LNCaP clone FGC (cell line): ENCODE measurements at regions not wholly inside any gene's neighbourhood (a gene's known extent, or its start where the extent isn't known, plus 50 kb on each side); places are given as distances from the start of the nearest gene placed in this dataset.

Experiments used
- DNase-seq: peaks from one replicate; pipeline ENCODE4 v3.0.0-alpha.2; 2011; ENCODE audit warnings: low read depth
- H3K4me3 ChIP-seq: 2 replicates; pipeline ENCODE4 v1.5.1; 2011; ENCODE audit warnings: mild to moderate bottlenecking, low read depth, low read length, control low read depth
- TF ChIP-seq, protein P1 (sequence below): IDR thresholded peaks from 2 replicates; pipeline ENCODE4 v1.5.1; 2012; ENCODE audit warnings: mild to moderate bottlenecking; ENCODE audit not compliant: control insufficient read depth, insufficient read depth; ENCODE audit errors: extremely low read depth

- DNase-seq: no peak
- TF ChIP-seq, protein P1, sequence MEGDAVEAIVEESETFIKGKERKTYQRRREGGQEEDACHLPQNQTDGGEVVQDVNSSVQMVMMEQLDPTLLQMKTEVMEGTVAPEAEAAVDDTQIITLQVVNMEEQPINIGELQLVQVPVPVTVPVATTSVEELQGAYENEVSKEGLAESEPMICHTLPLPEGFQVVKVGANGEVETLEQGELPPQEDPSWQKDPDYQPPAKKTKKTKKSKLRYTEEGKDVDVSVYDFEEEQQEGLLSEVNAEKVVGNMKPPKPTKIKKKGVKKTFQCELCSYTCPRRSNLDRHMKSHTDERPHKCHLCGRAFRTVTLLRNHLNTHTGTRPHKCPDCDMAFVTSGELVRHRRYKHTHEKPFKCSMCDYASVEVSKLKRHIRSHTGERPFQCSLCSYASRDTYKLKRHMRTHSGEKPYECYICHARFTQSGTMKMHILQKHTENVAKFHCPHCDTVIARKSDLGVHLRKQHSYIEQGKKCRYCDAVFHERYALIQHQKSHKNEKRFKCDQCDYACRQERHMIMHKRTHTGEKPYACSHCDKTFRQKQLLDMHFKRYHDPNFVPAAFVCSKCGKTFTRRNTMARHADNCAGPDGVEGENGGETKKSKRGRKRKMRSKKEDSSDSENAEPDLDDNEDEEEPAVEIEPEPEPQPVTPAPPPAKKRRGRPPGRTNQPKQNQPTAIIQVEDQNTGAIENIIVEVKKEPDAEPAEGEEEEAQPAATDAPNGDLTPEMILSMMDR: no peak
These were observed 296.8 kb upstream of the TPM1 start for GRCh38 chr15:62745621-62746225.

DNA sequence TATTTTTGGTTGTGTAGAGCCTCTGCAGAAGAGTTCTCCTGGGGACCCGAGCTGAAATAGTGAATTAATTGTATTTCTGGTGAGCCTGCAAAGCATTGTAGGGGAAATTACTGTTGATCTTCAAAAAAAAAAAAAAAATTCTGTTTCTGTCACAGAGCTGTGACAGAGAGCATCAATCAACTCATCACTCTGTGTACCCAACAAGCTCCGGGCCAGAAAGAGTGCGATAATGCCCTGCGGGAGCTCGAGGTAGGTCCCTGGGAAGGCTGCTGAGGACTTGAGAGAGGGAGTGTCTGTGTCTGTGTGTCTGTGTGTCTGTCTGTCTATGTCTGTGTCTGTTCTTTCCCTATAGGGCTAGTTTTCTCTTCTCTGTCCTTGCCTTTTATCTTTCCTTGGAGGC, 294.4 kb upstream of the TPM1 start:
- H3K4me3 ChIP-seq: no peak overlapping the region
- TF ChIP-seq, protein P1: no peak
- no peak for DNase-seq

More at GRCh38 chr15:62745621-62746225, 296.8 kb upstream of the TPM1 start:
- H3K4me3 ChIP-seq: no peak overlapping the region

DNA sequence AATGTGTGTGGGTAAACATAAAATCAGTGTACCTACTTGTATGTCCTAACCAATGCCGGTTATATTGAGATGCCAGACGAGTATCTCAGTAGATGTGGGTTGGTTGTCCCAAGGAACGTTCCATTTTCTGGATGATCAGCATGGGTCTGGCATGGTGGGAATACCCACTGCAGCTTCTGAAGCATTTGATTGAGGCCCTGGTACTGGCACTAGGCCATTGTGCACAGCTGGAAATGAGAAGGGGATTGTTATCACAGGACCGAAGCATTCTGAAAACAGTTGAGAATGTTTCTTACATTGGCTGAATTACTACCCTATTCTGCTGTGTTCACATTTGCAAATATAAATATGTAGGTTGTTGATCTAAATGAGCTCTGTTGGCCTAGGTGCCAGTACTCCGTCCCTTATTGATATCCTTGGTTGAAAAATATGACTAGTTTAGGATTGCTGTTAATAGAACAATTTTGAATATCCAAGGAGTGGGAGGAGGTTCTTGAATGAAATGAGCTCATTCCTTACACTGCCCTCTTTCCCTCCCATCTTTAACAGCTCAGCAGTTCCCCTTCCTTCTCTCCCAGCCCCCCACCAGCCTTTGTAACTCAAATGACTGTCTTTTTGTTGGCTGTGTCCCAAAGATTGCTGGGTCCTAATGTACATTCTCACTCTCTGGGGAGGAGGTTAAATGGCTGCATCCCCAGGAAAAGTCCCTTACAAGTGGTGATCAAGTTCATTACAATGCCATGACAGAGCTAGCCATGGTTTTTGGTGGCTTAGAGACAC, 293.3 kb upstream of the TPM1 start:
- no peak for DNase-seq
- H3K4me3 ChIP-seq: no peak overlapping the region
- TF ChIP-seq, protein P1: no peak

DNA sequence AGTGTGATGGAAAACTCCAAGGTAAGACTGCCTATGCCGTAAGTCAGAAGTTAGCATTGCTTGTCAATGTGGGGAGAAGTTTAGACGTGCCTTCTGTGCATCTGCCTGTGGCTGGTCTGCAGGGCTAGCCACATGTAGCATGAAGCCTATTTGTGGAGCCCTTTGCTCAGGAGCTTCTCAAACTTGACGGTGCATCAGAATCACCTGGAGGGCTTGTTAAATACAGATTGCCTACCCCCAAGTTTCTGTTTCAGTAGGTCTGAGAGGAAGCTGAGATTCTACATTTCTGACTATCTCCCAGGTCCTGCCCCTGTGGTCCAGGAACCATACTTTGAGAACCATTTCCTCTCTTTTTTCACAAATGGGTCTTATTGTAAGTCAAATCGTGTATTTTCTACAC, 292.1 kb upstream of the TPM1 start:
- TF ChIP-seq, protein P1: no peak
- no peak for DNase-seq
- H3K4me3 ChIP-seq: no peak overlapping the region

DNA sequence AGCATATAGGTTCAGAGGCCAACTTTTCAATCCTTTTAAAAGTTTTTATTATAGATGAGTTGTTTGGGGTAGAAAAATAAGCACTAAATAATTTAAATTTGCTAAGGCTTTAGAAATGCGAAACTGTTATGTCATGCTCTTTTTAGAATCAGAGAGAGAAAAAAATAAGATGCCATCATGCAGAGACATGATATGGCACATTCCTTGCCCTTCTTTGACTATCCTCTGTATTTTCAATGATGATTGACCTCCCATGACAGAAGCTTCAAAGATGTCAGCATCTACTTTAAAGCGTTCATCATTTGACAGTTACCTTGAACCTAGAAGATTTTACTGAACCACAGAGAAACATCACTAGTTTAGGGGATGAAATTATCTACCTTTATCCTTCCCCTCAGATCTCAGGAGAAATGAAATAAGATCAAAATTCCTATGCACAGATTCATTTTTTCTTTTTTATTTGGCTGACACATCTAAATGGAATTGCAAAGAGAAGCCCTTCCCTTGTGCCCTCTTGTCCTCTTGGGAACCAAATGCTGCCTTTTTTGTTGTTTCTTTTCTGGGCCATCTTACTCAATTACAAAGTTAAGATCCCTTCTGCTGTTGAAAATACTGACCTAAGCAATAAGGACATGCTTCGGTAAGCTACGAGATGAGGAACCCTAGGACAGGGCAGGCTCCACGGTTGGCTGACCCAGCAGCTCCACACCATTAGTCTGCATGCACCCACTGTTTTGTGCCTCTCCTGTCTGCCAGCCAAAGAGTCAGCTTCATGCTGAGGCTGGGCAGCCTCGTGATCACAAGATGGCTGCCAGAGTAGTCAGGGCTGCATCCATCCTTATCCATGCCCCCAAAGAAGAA, 289.7 kb upstream of the TPM1 start:
- TF ChIP-seq, protein P1: no peak
- H3K4me3 ChIP-seq: no peak overlapping the region
- no peak for DNase-seq

DNA sequence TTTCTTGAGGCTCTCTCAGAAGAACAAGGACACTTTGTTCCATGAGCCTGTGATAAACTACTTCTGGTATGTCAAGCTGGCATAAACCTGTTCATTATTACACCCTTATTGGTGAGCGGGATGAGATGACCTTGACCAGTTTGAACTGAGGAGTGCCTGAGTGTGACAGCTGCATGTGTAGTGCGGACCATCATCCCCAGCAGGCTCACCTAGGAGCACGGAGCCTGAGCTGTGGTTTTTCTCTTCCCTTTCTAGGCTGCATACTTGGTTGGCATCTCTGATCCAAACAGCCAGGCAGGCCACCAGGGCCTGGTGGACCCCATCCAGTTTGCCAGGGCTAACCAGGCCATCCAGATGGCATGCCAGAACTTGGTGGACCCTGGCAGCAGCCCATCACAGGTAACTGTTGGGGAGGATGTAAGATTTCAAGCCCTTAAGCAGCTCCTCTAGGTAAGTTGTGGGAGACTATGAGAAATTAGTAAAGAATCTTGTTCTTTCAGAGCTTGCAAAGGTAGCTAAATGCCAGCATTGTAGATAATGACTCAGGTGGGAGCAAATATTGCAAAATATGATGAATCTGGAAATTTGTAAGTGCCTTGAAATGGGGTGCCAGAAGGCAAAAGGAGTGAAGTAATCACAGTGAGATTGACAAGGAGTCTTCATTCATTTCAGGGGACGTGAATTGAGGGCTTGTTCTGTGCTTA, 288.9 kb upstream of the TPM1 start:
- no peak overlapping the region for H3K4me3 ChIP-seq
- TF ChIP-seq, protein P1: no peak
- no peak for DNase-seq
